Chondrocyte (in vitro differentiated cells): ENCODE measurements at regions not wholly inside any gene's neighbourhood (a gene's known extent, or its start where the extent isn't known, plus 50 kb on each side); places are given as distances from the start of the nearest gene placed in this dataset.
"Not testable (repeated sequence)": the region's sequence is repeated elsewhere in the genome, so short reads cannot be mapped to it uniquely, and the experiment has no call there.

Experiments used
- DNase-seq: peaks from one replicate; pipeline ENCODE4 v3.0.0; 2021; ENCODE audit warnings: mixed read lengths, low spot score
- H3K27ac Mint-ChIP-seq: one replicate; pipeline ENCODE4 v1.8.0; 2021; ENCODE audit warnings: mild to moderate bottlenecking, moderate library complexity, mixed read lengths; ENCODE audit not compliant: unreplicated experiment
- H3K27me3 Mint-ChIP-seq: 2 replicates; pipeline ENCODE4 v1.8.0; 2021; ENCODE audit warnings: low read depth, mixed read lengths
- H3K36me3 Mint-ChIP-seq: 2 replicates; pipeline ENCODE4 v1.8.0; 2021; ENCODE audit warnings: low read depth, mixed read lengths
- H3K4me1 Mint-ChIP-seq: 2 replicates; pipeline ENCODE4 v1.8.0; 2021; ENCODE audit warnings: low read depth, mild to moderate bottlenecking, mixed read lengths
- H3K4me3 Mint-ChIP-seq: one replicate; pipeline ENCODE4 v1.8.0; 2021; ENCODE audit warnings: mild to moderate bottlenecking, moderate library complexity, mixed read lengths; ENCODE audit not compliant: unreplicated experiment
- H3K9me3 Mint-ChIP-seq: 2 replicates; pipeline ENCODE4 v1.8.0; 2021; ENCODE audit warnings: low read depth, mixed read lengths

GRCh38 chr1:206256935-206257334 lies 53.6 kb downstream of the SRGAP2 start:
- H3K27me3 Mint-ChIP-seq, H3K4me3 Mint-ChIP-seq, H3K27ac Mint-ChIP-seq, H3K9me3 Mint-ChIP-seq, DNase-seq, H3K36me3 Mint-ChIP-seq: not testable (repeated sequence)
- H3K4me1 Mint-ChIP-seq = peaks cover 12% of the 10 kb centered on the region

- not testable (repeated sequence) for DNase-seq
Observed at GRCh38 chr1:206261473-206261872, 58.1 kb downstream of the SRGAP2 start.

GRCh38 chr1:206262424-206262823 lies 59.1 kb downstream of the SRGAP2 start:
- H3K4me1 Mint-ChIP-seq, H3K27me3 Mint-ChIP-seq, H3K9me3 Mint-ChIP-seq, H3K4me3 Mint-ChIP-seq, DNase-seq, H3K27ac Mint-ChIP-seq, H3K36me3 Mint-ChIP-seq: not testable (repeated sequence)

More at GRCh38 chr1:206261473-206261872, 58.1 kb downstream of the SRGAP2 start:
- H3K9me3 Mint-ChIP-seq, H3K4me3 Mint-ChIP-seq, H3K27me3 Mint-ChIP-seq, H3K27ac Mint-ChIP-seq, H3K36me3 Mint-ChIP-seq, H3K4me1 Mint-ChIP-seq: not testable (repeated sequence)

GRCh38 chr1:206264916-206265315 lies 61.6 kb downstream of the SRGAP2 start:
- H3K36me3 Mint-ChIP-seq, DNase-seq, H3K27me3 Mint-ChIP-seq, H3K27ac Mint-ChIP-seq, H3K9me3 Mint-ChIP-seq, H3K4me3 Mint-ChIP-seq, H3K4me1 Mint-ChIP-seq: not testable (repeated sequence)

GRCh38 chr1:206271153-206271552 lies 67.8 kb downstream of the SRGAP2 start:
- not testable (repeated sequence) for DNase-seq, H3K27ac Mint-ChIP-seq, H3K4me1 Mint-ChIP-seq, H3K9me3 Mint-ChIP-seq, H3K27me3 Mint-ChIP-seq, H3K4me3 Mint-ChIP-seq, H3K36me3 Mint-ChIP-seq

- not testable (repeated sequence) for H3K4me3 Mint-ChIP-seq, H3K27ac Mint-ChIP-seq, DNase-seq, H3K9me3 Mint-ChIP-seq, H3K36me3 Mint-ChIP-seq, H3K27me3 Mint-ChIP-seq, H3K4me1 Mint-ChIP-seq
Observed at GRCh38 chr1:206273104-206273503, 69.8 kb downstream of the SRGAP2 start.

GRCh38 chr1:206276143-206276542 lies 72.8 kb downstream of the SRGAP2 start:
- H3K4me3 Mint-ChIP-seq, DNase-seq, H3K27me3 Mint-ChIP-seq, H3K27ac Mint-ChIP-seq, H3K9me3 Mint-ChIP-seq, H3K36me3 Mint-ChIP-seq, H3K4me1 Mint-ChIP-seq: not testable (repeated sequence)

GRCh38 chr1:206278683-206279082 lies 75.3 kb downstream of the SRGAP2 start:
- H3K27ac Mint-ChIP-seq, DNase-seq, H3K4me1 Mint-ChIP-seq, H3K4me3 Mint-ChIP-seq, H3K27me3 Mint-ChIP-seq, H3K36me3 Mint-ChIP-seq, H3K9me3 Mint-ChIP-seq: not testable (repeated sequence)

GRCh38 chr1:206280683-206281082 lies 77.3 kb downstream of the SRGAP2 start:
- not testable (repeated sequence) for H3K9me3 Mint-ChIP-seq, H3K27ac Mint-ChIP-seq, H3K4me1 Mint-ChIP-seq, H3K4me3 Mint-ChIP-seq, DNase-seq, H3K36me3 Mint-ChIP-seq, H3K27me3 Mint-ChIP-seq

GRCh38 chr1:206281912-206282654 lies 78.7 kb downstream of the SRGAP2 start:
- not testable (repeated sequence) for H3K36me3 Mint-ChIP-seq, H3K9me3 Mint-ChIP-seq, DNase-seq, H3K27ac Mint-ChIP-seq, H3K4me3 Mint-ChIP-seq, H3K27me3 Mint-ChIP-seq, H3K4me1 Mint-ChIP-seq

- H3K9me3 Mint-ChIP-seq, DNase-seq, H3K27me3 Mint-ChIP-seq, H3K4me3 Mint-ChIP-seq, H3K27ac Mint-ChIP-seq, H3K36me3 Mint-ChIP-seq, H3K4me1 Mint-ChIP-seq: not testable (repeated sequence)
Observed at GRCh38 chr1:206285024-206285960, 82.0 kb downstream of the SRGAP2 start.

- H3K9me3 Mint-ChIP-seq, DNase-seq, H3K36me3 Mint-ChIP-seq, H3K27me3 Mint-ChIP-seq, H3K4me1 Mint-ChIP-seq, H3K4me3 Mint-ChIP-seq: not testable (repeated sequence)
- peak overlapping the region; percentile 69 for H3K27ac Mint-ChIP-seq
Observed at GRCh38 chr1:206287759-206288158, 84.4 kb downstream of the SRGAP2 start.

- H3K27ac Mint-ChIP-seq, H3K27me3 Mint-ChIP-seq, DNase-seq, H3K4me3 Mint-ChIP-seq, H3K9me3 Mint-ChIP-seq, H3K36me3 Mint-ChIP-seq, H3K4me1 Mint-ChIP-seq: not testable (repeated sequence)
Observed at GRCh38 chr1:206288453-206288852, 85.1 kb downstream of the SRGAP2 start.
